ENCODE measurements at regions not wholly inside any gene's neighbourhood (a gene's known extent, or its start where the extent isn't known, plus 50 kb on each side); places are given as distances from the start of the nearest gene placed in this dataset.
A peak's percentile ranks its signal among the peaks of the same experiment; 100 is the strongest.

DNA sequence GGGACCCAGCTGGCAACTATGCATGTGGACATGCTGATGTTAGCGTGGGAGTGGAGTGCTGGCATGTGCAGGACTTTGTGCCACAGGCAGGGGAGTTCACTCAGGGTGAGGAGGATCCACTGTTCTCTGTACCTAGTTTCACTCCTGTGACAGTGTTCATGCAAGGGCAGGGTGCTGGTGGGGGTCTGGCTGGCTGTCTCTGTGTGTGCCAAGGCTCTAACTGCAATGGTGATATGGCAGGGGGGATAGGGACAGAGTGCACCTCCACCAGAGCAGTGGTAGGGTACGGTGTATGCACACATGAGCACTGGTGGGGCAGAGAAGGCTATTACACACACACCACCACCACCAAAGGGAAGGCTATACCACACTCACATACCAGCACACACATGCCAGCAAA is 210.2 kb upstream of the DEFB112 start:
- no peak overlapping the region for H3K4me3 ChIP-seq (ENCODE audit: low read length, poor library complexity, severe bottlenecking)
- H3K27me3 ChIP-seq (ENCODE audit: insufficient read depth, low read length, poor library complexity, severe bottlenecking), result no peaks in the 10 kb centered on the region
- H4K20me1 ChIP-seq (ENCODE audit: insufficient read depth, low read length, poor library complexity, severe bottlenecking), result no peaks in the 10 kb centered on the region
- H3K9ac ChIP-seq (ENCODE audit: low read depth, low read length, poor library complexity, severe bottlenecking), result no peak overlapping the region
- no peaks in the 10 kb centered on the region for H3K9me2 ChIP-seq (replicated peaks; ENCODE audit: low read depth, low read length)
- no peak overlapping the region for H3K4me2 ChIP-seq (ENCODE audit: low read depth, low read length, poor library complexity, severe bottlenecking)
- no peaks in the 10 kb centered on the region for H3K79me2 ChIP-seq (ENCODE audit: insufficient read depth, low read length)
- no peak overlapping the region for H2AFZ ChIP-seq (ENCODE audit: low read length)
- no peaks in the 10 kb centered on the region for H3F3A ChIP-seq (ENCODE audit: low read depth)
- H3K36me3 ChIP-seq (ENCODE audit: insufficient read depth, low read length), result no peaks in the 10 kb centered on the region
- TF ChIP-seq EZH2phosphoT487 (IDR thresholded peaks at IDR 0.05; ENCODE audit: borderline replicate concordance), result no peak
- TF ChIP-seq, protein P1, sequence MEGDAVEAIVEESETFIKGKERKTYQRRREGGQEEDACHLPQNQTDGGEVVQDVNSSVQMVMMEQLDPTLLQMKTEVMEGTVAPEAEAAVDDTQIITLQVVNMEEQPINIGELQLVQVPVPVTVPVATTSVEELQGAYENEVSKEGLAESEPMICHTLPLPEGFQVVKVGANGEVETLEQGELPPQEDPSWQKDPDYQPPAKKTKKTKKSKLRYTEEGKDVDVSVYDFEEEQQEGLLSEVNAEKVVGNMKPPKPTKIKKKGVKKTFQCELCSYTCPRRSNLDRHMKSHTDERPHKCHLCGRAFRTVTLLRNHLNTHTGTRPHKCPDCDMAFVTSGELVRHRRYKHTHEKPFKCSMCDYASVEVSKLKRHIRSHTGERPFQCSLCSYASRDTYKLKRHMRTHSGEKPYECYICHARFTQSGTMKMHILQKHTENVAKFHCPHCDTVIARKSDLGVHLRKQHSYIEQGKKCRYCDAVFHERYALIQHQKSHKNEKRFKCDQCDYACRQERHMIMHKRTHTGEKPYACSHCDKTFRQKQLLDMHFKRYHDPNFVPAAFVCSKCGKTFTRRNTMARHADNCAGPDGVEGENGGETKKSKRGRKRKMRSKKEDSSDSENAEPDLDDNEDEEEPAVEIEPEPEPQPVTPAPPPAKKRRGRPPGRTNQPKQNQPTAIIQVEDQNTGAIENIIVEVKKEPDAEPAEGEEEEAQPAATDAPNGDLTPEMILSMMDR (conservative IDR thresholded peaks at IDR 0.05; ENCODE audit: low read length), result no peak
- no peaks in the 10 kb centered on the region; the same call in 1 of the 2 replicates for H3K9me3 ChIP-seq (ENCODE audit: insufficient read depth, low read depth, low read length)
- H3K4me1 ChIP-seq (ENCODE audit: insufficient read depth, low read length, poor library complexity, severe bottlenecking), result no peaks in the 10 kb centered on the region

DNA sequence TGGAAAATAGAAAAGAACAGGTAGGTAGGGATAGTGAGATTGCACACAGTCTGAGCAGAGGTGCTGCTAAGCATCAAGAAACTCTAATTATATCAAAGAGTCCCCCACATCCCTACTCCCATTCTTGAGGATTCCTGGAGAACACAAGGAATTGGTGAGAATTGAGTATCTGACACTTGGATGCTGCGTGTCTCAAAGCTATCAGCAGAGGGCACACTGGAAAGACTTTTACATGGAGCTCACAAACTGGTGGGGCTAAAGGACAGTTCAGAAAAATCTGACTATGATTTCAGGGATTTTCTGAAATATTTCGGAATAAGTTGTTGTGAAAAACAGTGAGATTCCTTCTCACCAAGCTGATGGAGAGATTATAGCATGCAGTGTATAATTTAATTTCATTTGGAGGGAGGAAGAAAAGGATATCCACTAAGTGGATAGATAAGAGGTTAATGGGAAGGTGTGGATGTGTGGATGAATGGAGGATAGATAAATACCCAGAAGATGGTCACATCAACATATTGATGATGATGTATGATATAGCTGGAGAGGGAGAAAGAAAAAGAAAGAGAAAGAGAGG is 215.4 kb upstream of the DEFB112 start:
- Histone ChIP-seq H3K9me2 (replicated peaks; ENCODE audit: low read depth, low read length) (no peaks in the 10 kb centered on the region), H3K9ac (ENCODE audit: low read depth, low read length, poor library complexity, severe bottlenecking) (no peak overlapping the region), H4K20me1 (ENCODE audit: insufficient read depth, low read length, poor library complexity, severe bottlenecking) (no peaks in the 10 kb centered on the region), H3K4me2 (ENCODE audit: low read depth, low read length, poor library complexity, severe bottlenecking) (no peak overlapping the region), H2AFZ (ENCODE audit: low read length) (no peak overlapping the region), H3K4me1 (ENCODE audit: insufficient read depth, low read length, poor library complexity, severe bottlenecking) (no peaks in the 10 kb centered on the region), H3K9me3 (ENCODE audit: insufficient read depth, low read depth, low read length) (no peaks in the 10 kb centered on the region), H3K27me3 (ENCODE audit: insufficient read depth, low read length, poor library complexity, severe bottlenecking) (no peaks in the 10 kb centered on the region), H3K36me3 (ENCODE audit: insufficient read depth, low read length) (no peaks in the 10 kb centered on the region), H3K79me2 (ENCODE audit: insufficient read depth, low read length) (no peaks in the 10 kb centered on the region), H3K4me3 (ENCODE audit: low read length, poor library complexity, severe bottlenecking) (no peak overlapping the region), H3F3A (ENCODE audit: low read depth) (no peaks in the 10 kb centered on the region)
- TF ChIP-seq EZH2phosphoT487 (IDR thresholded peaks at IDR 0.05; ENCODE audit: borderline replicate concordance), result no peak
- TF ChIP-seq, protein P1 (conservative IDR thresholded peaks at IDR 0.05; ENCODE audit: low read length), result peak; percentile 61

DNA sequence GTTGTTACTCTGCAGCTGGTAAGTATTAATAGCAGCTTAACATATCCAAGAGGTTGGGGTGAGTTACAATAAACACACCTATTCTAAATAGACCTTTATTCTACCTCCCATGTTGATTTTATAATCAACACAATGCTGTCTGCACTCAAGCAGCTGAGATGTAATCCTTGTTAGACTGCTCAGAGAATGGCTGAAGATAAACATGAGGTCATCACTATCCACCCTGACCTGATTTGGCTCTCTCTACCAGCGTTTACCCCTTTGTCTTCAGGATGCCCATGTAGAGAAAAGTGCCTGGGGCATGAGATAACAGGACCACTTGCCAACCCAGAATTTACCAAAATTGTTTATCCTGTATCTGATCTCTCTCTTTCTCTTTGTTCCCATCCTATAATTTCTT is 220.7 kb upstream of the DEFB112 start:
- Histone ChIP-seq H3K4me2 (ENCODE audit: low read depth, low read length, poor library complexity, severe bottlenecking) (no peak overlapping the region), H3K4me3 (ENCODE audit: low read length, poor library complexity, severe bottlenecking) (no peak overlapping the region), H3K27me3 (ENCODE audit: insufficient read depth, low read length, poor library complexity, severe bottlenecking) (no peaks in the 10 kb centered on the region), H3K4me1 (ENCODE audit: insufficient read depth, low read length, poor library complexity, severe bottlenecking) (no peaks in the 10 kb centered on the region), H4K20me1 (ENCODE audit: insufficient read depth, low read length, poor library complexity, severe bottlenecking) (no peaks in the 10 kb centered on the region), H3K9me3 (ENCODE audit: insufficient read depth, low read depth, low read length) (no peaks in the 10 kb centered on the region), H3K9me2 (replicated peaks; ENCODE audit: low read depth, low read length) (no peaks in the 10 kb centered on the region), H3K79me2 (ENCODE audit: insufficient read depth, low read length) (no peaks in the 10 kb centered on the region), H3F3A (ENCODE audit: low read depth) (no peaks in the 10 kb centered on the region), H3K9ac (ENCODE audit: low read depth, low read length, poor library complexity, severe bottlenecking) (no peak overlapping the region), H3K36me3 (ENCODE audit: insufficient read depth, low read length) (no peaks in the 10 kb centered on the region), H2AFZ (ENCODE audit: low read length) (no peak overlapping the region)
- no peak for TF ChIP-seq EZH2phosphoT487 (IDR thresholded peaks at IDR 0.05; ENCODE audit: borderline replicate concordance)
- TF ChIP-seq, protein P1 (conservative IDR thresholded peaks at IDR 0.05; ENCODE audit: low read length), result no peak

Measured in Loucy (cell line).